Activated naive CD8-positive, alpha-beta T cell treated with anti-CD3 and anti-CD28 coated beads, Interleukin-2, amount 50 U/mL, for 24 hours (primary cell): ENCODE measurements at regions not wholly inside any gene's neighbourhood (a gene's known extent, or its start where the extent isn't known, plus 50 kb on each side); places are given as distances from the start of the nearest gene placed in this dataset.

Experiments
- ATAC-seq: fragments of 150-1000 bp; cut with Tn5 transposase; one replicate; pipeline ENCODE4 v1.10.0; 2021
- DNase-seq: peaks from one replicate; pipeline ENCODE4 v3.0.0; 2021
- H3K27ac Mint-ChIP-seq: one replicate; pipeline ENCODE4 v1.8.0; 2021; ENCODE audit warnings: mild to moderate bottlenecking, mixed read lengths
- H3K27me3 Mint-ChIP-seq: one replicate; pipeline ENCODE4 v1.8.0; 2021; ENCODE audit warnings: mixed read lengths
- H3K36me3 Mint-ChIP-seq: one replicate; pipeline ENCODE4 v1.8.0; 2021; ENCODE audit warnings: low read depth, mixed read lengths
- H3K4me1 Mint-ChIP-seq: one replicate; pipeline ENCODE4 v1.8.0; 2021; ENCODE audit warnings: mixed read lengths
- H3K4me3 Mint-ChIP-seq: one replicate; pipeline ENCODE4 v1.8.0; 2021; ENCODE audit warnings: mild to moderate bottlenecking, moderate library complexity, mixed read lengths
- H3K9me3 Mint-ChIP-seq: one replicate; pipeline ENCODE4 v1.8.0; 2021; ENCODE audit warnings: mixed read lengths

DNA sequence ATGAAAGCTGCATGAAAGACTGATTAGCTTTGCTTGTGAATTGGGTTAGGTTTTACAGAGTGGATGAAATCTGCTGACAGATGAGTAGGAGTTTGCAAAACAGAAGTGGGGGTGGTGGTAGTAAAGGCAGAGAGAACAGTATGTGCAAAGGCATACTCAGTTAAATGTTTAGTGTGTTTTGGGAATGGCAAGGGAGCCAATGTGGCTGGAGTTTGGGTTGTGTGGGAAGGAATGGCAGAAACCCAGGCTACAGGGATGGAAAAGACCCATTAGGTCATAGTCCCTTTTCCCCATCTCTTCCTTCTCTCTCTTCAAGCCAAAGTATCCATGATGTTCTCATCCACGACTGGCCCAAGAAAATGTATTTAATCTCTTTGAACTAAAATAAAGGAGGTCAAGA lies 362.2 kb upstream of the LYPLAL1 start:
- Mint-ChIP-seq H3K4me3 (no peak overlapping the region), H3K36me3 (no peaks in the 10 kb centered on the region), H3K27ac (no peak overlapping the region), H3K4me1 (no peaks in the 10 kb centered on the region), H3K9me3 (no peaks in the 10 kb centered on the region), H3K27me3 (no peaks in the 10 kb centered on the region)
- DNase-seq (no peak), ATAC-seq (no peak)

DNA sequence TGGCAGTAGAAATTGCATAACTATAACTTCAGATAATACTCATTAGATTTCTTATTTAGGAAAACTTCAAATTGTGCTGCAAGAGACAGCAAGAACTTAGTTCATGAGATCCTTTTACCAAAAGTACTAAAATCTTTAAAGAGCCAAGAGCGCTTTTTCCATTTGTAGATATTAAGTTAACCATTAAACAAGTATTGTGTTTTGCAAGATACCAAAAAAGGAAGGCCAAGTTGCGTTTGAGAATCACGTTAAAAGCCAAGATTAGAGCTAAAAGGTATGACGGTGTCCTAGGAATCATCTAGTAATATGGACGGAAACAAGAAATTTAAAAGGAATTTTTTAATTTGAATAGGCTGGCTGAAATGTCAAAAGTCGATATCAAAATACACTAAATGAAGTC lies 361.3 kb upstream of the LYPLAL1 start:
- no peaks in the 10 kb centered on the region for H3K36me3 Mint-ChIP-seq
- H3K9me3 Mint-ChIP-seq: no peaks in the 10 kb centered on the region
- ATAC-seq (no peak), DNase-seq (no peak)
- H3K27me3 Mint-ChIP-seq: no peaks in the 10 kb centered on the region
- H3K27ac Mint-ChIP-seq: no peak overlapping the region
- no peak overlapping the region for H3K4me3 Mint-ChIP-seq
- H3K4me1 Mint-ChIP-seq: no peaks in the 10 kb centered on the region

DNA sequence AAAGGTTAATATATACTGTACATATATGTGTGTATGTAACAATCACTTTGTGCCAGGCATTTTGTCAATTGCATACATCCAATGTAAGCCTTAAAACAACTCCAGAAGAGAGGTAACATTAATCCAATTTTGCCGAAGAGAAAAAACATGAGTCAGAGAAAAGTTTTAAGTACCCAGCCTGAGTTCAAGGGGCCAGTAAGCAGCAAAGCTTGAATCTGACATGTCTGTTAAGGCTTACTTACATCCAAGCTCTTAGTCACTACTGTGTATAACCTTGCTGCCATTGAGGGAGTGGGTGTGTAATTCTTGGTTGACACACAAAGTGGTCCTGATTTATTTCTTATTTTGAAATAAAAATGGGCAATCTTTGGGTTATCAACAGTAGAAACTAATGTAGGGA lies 360.4 kb upstream of the LYPLAL1 start:
- Mint-ChIP-seq H3K4me3 (no peak overlapping the region), H3K36me3 (no peaks in the 10 kb centered on the region), H3K27me3 (no peaks in the 10 kb centered on the region), H3K27ac (no peak overlapping the region), H3K9me3 (no peaks in the 10 kb centered on the region), H3K4me1 (no peaks in the 10 kb centered on the region)
- ATAC-seq (no peak), DNase-seq (no peak)

DNA sequence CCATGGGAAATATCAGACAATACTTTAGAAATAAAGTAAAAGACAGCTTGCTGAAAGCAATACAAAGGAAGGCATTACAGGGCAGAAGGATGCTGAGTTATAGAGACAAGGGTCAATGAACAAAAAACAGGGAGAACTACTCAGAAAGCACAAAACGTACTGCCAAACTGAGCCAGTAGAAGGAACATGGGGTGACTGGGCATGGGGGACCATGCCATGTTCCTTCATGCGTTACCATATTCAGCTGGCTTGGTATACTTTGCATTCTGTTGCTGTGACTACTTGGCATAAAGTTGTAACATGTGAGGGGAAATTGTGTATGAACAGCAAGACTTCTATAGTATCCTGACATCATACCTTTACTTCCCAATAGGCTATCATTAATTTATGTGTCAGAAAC lies 358.6 kb upstream of the LYPLAL1 start:
- no peak for DNase-seq
- no peaks in the 10 kb centered on the region for H3K9me3 Mint-ChIP-seq
- ATAC-seq: no peak
- H3K4me1 Mint-ChIP-seq: no peaks in the 10 kb centered on the region
- no peak overlapping the region for H3K4me3 Mint-ChIP-seq
- H3K27ac Mint-ChIP-seq: no peak overlapping the region
- H3K36me3 Mint-ChIP-seq: no peaks in the 10 kb centered on the region
- no peaks in the 10 kb centered on the region for H3K27me3 Mint-ChIP-seq

DNA sequence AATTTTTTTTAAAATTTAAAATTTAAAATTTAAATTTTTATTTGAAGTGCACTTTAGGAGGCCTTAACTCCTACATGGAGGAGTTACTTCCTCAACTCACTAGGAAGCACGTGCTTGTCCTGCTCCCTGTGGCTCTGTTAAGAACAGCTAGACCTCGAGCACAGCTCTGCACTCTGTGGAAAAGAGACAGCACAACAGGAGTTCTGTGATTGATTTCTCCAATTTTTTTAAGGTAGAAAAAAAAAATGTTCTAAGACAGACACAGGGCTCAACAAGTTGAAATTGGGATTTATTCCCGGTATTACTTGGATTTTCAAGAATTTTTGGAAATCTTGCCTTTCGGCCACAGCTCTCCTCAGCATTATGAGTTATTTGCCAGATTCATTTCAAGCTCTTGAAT lies 356.6 kb upstream of the LYPLAL1 start:
- Mint-ChIP-seq H3K27ac (no peak overlapping the region), H3K9me3 (peaks cover 3% of the 10 kb centered on the region), H3K27me3 (no peaks in the 10 kb centered on the region), H3K36me3 (no peaks in the 10 kb centered on the region), H3K4me1 (no peaks in the 10 kb centered on the region), H3K4me3 (no peak overlapping the region)
- no peak for DNase-seq
- ATAC-seq: no peak

DNA sequence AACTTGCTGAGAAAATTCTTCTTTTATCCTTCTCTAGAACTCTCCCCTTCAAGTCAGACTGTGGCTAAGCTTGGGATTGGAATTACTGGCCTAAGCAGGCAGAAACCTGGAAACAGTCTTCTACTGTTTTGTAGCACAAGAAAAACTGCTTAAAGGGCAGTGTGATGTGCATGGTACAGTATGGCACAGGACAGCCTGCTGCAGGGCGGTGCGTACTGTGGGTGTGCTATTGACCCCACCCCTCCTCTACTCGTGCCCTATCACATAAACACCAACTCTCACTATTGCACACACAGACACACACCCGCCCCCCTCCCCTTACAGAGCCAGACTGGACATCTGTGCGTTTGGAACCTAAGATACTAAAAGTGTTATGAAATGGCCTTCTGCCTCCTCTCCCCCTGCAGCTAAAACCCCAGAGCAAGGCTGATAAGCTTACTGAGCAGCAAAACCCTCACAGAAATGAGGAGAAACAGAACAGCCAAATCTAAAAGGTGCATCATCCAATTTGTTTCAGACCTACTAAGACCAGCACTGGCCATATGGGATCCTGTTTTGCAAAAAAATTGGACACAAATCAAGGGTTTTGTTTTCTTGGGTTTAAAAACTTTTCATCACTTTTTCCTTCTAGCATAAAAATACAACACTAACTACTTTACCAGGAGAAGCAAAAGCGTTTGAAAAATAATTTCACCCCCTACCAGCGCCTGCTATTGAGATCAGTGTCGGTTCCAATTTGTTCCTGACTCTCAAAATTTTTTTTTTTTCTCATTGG lies 355.8 kb upstream of the LYPLAL1 start:
- no peak overlapping the region for H3K27ac Mint-ChIP-seq
- no peak overlapping the region for H3K4me3 Mint-ChIP-seq
- H3K4me1 Mint-ChIP-seq: no peaks in the 10 kb centered on the region
- DNase-seq (no peak), ATAC-seq (no peak)
- no peaks in the 10 kb centered on the region for H3K36me3 Mint-ChIP-seq
- peaks cover 3% of the 10 kb centered on the region for H3K9me3 Mint-ChIP-seq
- H3K27me3 Mint-ChIP-seq: no peaks in the 10 kb centered on the region

DNA sequence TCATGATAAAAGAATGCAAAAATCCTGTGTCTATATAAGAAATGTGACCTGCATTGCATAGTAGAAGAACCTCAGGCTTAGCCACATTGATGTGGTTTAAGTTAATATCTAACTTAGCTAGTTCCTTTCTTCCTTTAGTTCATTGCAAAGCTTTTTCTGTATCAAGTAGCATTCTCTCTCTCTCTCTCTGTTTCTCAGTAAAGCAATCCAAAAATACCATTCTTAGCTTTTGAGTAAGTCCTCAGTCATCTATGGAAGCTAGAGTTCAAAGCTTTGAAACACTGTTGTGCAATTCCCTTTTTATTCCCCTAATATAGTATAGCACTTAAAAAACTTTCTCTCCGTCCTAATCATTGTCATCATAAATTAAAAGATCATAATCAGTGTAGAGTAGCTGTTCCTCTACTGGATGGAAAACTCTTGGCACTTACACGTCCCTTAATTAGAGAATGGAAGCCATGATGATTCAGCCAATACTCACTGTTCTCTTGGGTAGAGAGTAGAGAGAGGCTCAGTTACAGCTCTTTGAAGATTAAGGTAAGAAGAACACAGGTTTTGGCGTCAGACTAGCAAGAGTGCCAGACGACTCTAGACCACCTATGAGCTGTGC lies 350.3 kb upstream of the LYPLAL1 start:
- H3K9me3 Mint-ChIP-seq: peaks cover 3% of the 10 kb centered on the region
- H3K4me1 Mint-ChIP-seq: no peaks in the 10 kb centered on the region
- H3K27me3 Mint-ChIP-seq: no peaks in the 10 kb centered on the region
- ATAC-seq: no peak
- no peak for DNase-seq
- H3K4me3 Mint-ChIP-seq: no peak overlapping the region
- H3K27ac Mint-ChIP-seq: no peak overlapping the region
- H3K36me3 Mint-ChIP-seq: no peaks in the 10 kb centered on the region

DNA sequence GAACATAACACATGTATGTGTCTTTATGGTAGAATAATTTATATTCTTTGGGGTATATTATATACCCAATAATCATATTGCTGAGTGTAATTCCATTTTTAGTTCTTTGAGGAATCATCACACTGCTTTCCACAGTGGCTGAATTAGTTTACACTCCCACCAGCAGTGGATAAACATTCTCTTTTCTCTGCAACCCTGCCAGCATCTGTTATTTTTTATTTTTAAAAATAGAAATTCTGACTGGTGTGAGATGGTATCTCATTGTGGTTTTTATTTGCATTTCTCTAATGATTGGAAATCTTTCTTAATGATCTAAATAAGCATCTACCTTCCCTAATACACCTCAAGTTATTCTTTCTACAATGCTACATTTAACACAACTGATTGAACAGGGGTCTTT lies 346.2 kb upstream of the LYPLAL1 start:
- no peak for ATAC-seq
- H3K4me1 Mint-ChIP-seq: no peaks in the 10 kb centered on the region
- H3K9me3 Mint-ChIP-seq: no peaks in the 10 kb centered on the region
- no peak overlapping the region for H3K4me3 Mint-ChIP-seq
- no peak for DNase-seq
- H3K27me3 Mint-ChIP-seq: no peaks in the 10 kb centered on the region
- no peaks in the 10 kb centered on the region for H3K36me3 Mint-ChIP-seq
- no peak overlapping the region for H3K27ac Mint-ChIP-seq

DNA sequence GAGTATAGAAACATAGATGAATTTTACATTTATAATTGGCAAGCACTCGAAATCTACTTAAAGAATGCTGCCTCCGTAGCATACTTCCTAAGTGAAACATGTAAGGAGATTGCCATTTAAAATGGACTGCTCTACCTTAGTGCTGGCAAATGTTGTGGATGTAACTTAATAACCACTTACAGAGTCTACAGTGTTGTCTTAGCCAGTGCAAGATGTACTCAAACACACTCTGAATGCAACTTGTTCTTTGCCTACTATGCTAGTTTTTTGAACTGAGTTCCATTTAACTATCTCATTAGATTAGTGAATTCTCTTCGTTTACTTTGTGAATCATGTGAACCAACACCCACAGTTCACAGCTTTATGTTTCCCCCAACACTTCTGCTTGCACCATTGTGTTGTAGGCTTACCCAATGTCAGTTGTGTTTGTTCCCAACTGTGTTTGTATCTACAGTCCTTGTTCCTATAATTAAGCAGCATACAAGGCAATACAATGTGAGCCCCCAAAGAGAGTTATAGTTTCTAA lies 345.5 kb upstream of the LYPLAL1 start:
- H3K9me3 Mint-ChIP-seq: no peaks in the 10 kb centered on the region
- no peak for ATAC-seq

DNA sequence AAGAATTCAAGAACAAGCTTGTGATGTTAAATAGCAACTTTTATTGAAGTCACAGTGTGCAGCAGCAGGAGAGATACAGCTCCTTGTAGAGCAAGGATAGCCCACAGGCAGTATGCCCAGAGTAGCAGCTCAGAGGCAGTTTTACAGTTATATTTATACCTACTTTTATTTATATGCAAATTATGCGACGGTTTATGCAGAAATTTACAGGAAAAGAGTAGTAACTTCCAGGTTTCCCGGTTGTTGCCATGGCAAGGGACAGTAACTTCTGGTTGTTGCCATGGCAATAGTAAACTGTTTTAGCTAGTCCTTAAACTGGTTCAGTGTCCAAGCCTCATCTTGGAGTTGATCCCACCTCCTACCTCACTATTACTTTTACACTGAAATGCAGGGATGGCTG lies 344.6 kb upstream of the LYPLAL1 start:
- no peaks in the 10 kb centered on the region for H3K36me3 Mint-ChIP-seq
- H3K9me3 Mint-ChIP-seq: no peaks in the 10 kb centered on the region
- no peaks in the 10 kb centered on the region for H3K27me3 Mint-ChIP-seq
- no peak overlapping the region for H3K4me3 Mint-ChIP-seq
- H3K27ac Mint-ChIP-seq: no peak overlapping the region
- no peak for DNase-seq
- no peak for ATAC-seq
- H3K4me1 Mint-ChIP-seq: no peaks in the 10 kb centered on the region

More for the DNA sequence above, 345.5 kb upstream of the LYPLAL1 start:
- Mint-ChIP-seq H3K4me1 (no peaks in the 10 kb centered on the region), H3K27me3 (no peaks in the 10 kb centered on the region), H3K27ac (no peak overlapping the region), H3K36me3 (no peaks in the 10 kb centered on the region), H3K4me3 (no peak overlapping the region)
- no peak for DNase-seq

DNA sequence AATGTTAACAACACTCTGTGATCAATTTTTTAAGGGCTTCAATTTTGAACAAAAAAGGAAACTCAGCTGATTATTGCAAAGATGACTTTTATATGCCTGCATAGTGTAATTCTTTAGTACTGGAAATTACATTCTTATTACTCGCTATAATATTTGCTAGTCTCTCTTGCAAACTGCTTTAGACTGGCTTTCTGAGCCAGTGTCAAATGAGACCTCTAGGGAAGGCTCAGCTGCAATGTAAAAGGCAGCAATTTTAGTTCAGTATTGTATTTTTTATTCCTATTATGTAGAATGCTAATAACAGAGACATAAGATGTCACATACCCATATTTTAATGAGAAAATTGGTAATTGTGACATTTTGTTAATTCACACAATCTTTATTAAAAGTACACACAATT lies 338.1 kb upstream of the LYPLAL1 start:
- Mint-ChIP-seq H3K36me3 (no peaks in the 10 kb centered on the region), H3K27me3 (no peaks in the 10 kb centered on the region), H3K27ac (no peak overlapping the region)

DNA sequence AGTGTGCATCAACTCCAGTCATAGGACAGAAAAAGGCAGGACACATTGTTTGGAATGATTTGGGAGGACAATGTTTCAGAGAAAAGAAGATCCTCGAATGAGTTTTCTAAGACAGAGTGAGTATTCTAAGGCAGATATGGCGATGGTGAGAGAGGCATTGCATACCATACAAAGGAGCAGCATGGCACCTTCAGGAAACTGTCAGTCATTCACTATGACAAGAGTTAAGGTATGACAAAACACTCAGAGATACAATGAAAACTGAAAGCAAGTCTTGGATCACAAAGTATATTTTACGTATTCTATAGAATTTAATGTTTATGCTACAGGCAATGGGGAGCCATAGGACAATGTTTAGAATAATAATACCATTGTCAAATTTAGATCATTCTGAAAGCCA lies 337.4 kb upstream of the LYPLAL1 start:
- Mint-ChIP-seq H3K27me3 (no peaks in the 10 kb centered on the region), H3K4me1 (no peaks in the 10 kb centered on the region), H3K27ac (no peak overlapping the region), H3K9me3 (peaks cover 12% of the 10 kb centered on the region), H3K4me3 (no peak overlapping the region), H3K36me3 (no peaks in the 10 kb centered on the region)
- ATAC-seq (no peak), DNase-seq (no peak)

More for the DNA sequence above, 338.1 kb upstream of the LYPLAL1 start:
- DNase-seq (no peak), ATAC-seq (no peak)
- H3K4me3 Mint-ChIP-seq: no peak overlapping the region
- peaks cover 7% of the 10 kb centered on the region for H3K9me3 Mint-ChIP-seq
- no peaks in the 10 kb centered on the region for H3K4me1 Mint-ChIP-seq

DNA sequence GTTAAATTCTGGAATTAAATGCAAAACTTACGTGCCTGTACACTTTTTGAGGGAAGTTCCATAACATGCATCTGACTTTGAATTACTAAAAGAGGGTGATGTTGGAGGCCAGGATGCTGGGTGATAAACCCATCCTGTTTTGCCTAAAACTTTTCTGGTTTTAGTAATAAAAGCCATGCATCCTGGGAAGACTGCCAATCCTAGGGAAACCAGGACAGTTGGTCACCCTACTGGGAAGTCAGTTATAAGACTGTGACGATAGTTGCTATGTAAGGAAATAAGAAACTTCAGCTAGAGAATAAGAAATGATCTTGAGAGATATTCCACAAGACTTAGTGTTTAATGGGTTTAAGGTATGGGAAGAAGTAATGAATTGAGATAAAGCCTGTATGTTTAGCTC lies 336.6 kb upstream of the LYPLAL1 start:
- H3K4me3 Mint-ChIP-seq: no peak overlapping the region
- H3K27ac Mint-ChIP-seq: no peak overlapping the region
- H3K36me3 Mint-ChIP-seq: no peaks in the 10 kb centered on the region
- peaks cover 12% of the 10 kb centered on the region for H3K9me3 Mint-ChIP-seq
- no peaks in the 10 kb centered on the region for H3K4me1 Mint-ChIP-seq
- ATAC-seq (no peak), DNase-seq (no peak)
- H3K27me3 Mint-ChIP-seq: no peaks in the 10 kb centered on the region

DNA sequence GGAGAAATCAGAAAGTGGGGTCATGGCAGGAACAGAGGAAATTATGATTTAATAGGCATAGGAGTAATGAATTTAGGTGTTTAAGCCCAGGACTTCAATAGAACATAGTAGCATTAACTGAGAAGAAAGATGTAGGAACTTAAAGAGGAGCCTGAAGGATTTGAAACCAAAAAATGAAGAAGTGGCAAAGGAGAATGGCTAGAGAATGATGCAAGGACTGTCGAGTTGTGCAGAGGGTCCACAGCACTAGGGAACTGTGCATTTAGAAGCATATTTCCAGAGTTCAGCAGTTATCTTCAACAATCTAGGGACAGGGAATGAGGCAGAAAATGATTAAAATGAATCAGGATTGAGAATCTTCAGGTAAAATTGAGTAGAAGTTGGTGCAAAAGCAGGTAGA lies 328.1 kb upstream of the LYPLAL1 start:
- Mint-ChIP-seq H3K27me3 (no peaks in the 10 kb centered on the region), H3K4me3 (no peak overlapping the region), H3K36me3 (no peaks in the 10 kb centered on the region), H3K27ac (no peak overlapping the region), H3K9me3 (peaks cover 8% of the 10 kb centered on the region), H3K4me1 (no peaks in the 10 kb centered on the region)
- ATAC-seq (no peak), DNase-seq (no peak)

DNA sequence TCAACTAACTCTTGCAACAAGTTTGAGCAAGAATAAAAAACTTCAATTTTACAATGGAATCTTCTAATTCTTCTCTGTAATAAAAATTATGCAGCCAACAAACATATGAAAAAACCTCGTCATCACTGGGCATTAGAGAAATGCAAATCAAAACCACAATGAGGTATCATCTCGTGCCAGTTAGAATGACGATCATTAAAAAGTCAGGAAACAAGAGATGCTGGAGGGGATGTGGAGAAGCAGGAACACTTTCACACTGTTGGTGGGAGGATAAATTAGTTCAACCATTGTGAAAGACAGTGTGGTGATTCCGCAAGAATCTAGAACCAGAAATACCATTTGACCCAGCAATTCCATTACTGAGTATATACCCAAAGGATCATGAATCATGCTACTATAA lies 327.5 kb upstream of the LYPLAL1 start:
- DNase-seq (no peak), ATAC-seq (no peak)
- no peak overlapping the region for H3K4me3 Mint-ChIP-seq
- H3K36me3 Mint-ChIP-seq: no peaks in the 10 kb centered on the region
- no peak overlapping the region for H3K27ac Mint-ChIP-seq
- peaks cover 5% of the 10 kb centered on the region for H3K9me3 Mint-ChIP-seq
- no peaks in the 10 kb centered on the region for H3K27me3 Mint-ChIP-seq
- no peaks in the 10 kb centered on the region for H3K4me1 Mint-ChIP-seq
